ENCODE measurements at regions not wholly inside any gene's neighbourhood (a gene's known extent, or its start where the extent isn't known, plus 50 kb on each side); places are given as distances from the start of the nearest gene placed in this dataset.

DNA sequence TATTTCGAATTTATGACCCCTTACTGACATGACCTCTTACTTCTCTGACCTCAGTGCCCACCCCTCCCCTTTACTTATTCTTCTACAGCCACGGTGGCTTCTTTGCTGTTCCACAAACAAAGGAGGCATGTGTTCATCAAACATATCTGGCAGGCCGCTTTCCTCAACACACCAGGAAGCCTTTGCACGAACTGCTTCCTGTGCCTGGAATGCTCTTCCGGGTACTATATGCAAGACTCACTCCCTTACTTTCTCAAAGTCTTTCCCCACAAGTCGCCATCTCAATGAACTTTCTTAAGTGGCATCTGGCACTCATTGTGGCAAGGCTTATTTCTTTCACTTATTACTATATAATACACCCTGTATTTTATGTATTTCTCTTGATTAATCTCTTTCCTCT lies 351.5 kb upstream of the DDX53 start:
- TF ChIP-seq, protein P1, sequence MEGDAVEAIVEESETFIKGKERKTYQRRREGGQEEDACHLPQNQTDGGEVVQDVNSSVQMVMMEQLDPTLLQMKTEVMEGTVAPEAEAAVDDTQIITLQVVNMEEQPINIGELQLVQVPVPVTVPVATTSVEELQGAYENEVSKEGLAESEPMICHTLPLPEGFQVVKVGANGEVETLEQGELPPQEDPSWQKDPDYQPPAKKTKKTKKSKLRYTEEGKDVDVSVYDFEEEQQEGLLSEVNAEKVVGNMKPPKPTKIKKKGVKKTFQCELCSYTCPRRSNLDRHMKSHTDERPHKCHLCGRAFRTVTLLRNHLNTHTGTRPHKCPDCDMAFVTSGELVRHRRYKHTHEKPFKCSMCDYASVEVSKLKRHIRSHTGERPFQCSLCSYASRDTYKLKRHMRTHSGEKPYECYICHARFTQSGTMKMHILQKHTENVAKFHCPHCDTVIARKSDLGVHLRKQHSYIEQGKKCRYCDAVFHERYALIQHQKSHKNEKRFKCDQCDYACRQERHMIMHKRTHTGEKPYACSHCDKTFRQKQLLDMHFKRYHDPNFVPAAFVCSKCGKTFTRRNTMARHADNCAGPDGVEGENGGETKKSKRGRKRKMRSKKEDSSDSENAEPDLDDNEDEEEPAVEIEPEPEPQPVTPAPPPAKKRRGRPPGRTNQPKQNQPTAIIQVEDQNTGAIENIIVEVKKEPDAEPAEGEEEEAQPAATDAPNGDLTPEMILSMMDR (conservative IDR thresholded peaks at IDR 0.05), result no peak
- Histone ChIP-seq H3K4me3 (ENCODE audit: low read length) (no peak overlapping the region), H3K9me3 (ENCODE audit: control insufficient read depth, low read length) (no peaks in the 10 kb centered on the region), H3K27ac (ENCODE audit: low read depth, low read length) (no peak overlapping the region), H3K4me1 (ENCODE audit: control insufficient read depth, insufficient read depth, low read length) (no peaks in the 10 kb centered on the region), H3K36me3 (ENCODE audit: control insufficient read depth, insufficient read depth, low read length) (no peaks in the 10 kb centered on the region), H3K27me3 (ENCODE audit: control insufficient read depth, insufficient read depth, low read length, poor library complexity, severe bottlenecking) (no peaks in the 10 kb centered on the region), H3K9ac (ENCODE audit: extremely low read depth, low read length, poor library complexity, severe bottlenecking) (no peak overlapping the region)
- H3K9me3 Mint-ChIP-seq, result no peaks in the 10 kb centered on the region
- H3K27me3 Mint-ChIP-seq (ENCODE audit: insufficient read depth), result peaks cover 2% of the 10 kb centered on the region
- 80 to 92% methylated on average over 3 to 6 of the region's 6 CpGs for WGBS, 2 experiments (ENCODE audit: insufficient coverage in 1 of 2, insufficient read length in 1 of 2)
- peaks cover 8% of the 10 kb centered on the region for H3K4me1 Mint-ChIP-seq
- H3K4me3 Mint-ChIP-seq, result no peak overlapping the region
- no peaks in the 10 kb centered on the region for H3K36me3 Mint-ChIP-seq (ENCODE audit: low read depth)
- no peak for DNase-seq
- no peak overlapping the region for H3K27ac Mint-ChIP-seq

GRCh38 chrX:22650691-22651090 lies 349.1 kb upstream of the DDX53 start:
- Mint-ChIP-seq H3K4me3 (no peak overlapping the region), H3K27ac (no peak overlapping the region), H3K27me3 (ENCODE audit: insufficient read depth) (peaks cover 2% of the 10 kb centered on the region), H3K36me3 (ENCODE audit: low read depth) (no peaks in the 10 kb centered on the region), H3K9me3 (no peaks in the 10 kb centered on the region), H3K4me1 (peaks cover 16% of the 10 kb centered on the region)
- Histone ChIP-seq H3K27me3 (ENCODE audit: control insufficient read depth, insufficient read depth, low read length, poor library complexity, severe bottlenecking) (no peaks in the 10 kb centered on the region), H3K9ac (ENCODE audit: extremely low read depth, low read length, poor library complexity, severe bottlenecking) (no peak overlapping the region), H3K4me3 (ENCODE audit: low read length) (no peak overlapping the region), H3K9me3 (ENCODE audit: control insufficient read depth, low read length) (no peaks in the 10 kb centered on the region), H3K4me1 (ENCODE audit: control insufficient read depth, insufficient read depth, low read length) (no peaks in the 10 kb centered on the region), H3K27ac (ENCODE audit: low read depth, low read length) (no peak overlapping the region), H3K36me3 (ENCODE audit: control insufficient read depth, insufficient read depth, low read length) (no peaks in the 10 kb centered on the region)
- 97 to 100% methylated on average over 2 to 3 of the region's 5 CpGs for WGBS, 2 experiments (ENCODE audit: insufficient coverage in 1 of 2, insufficient read length in 1 of 2)
- TF ChIP-seq, protein P1 (conservative IDR thresholded peaks at IDR 0.05), result no peak
- DNase-seq, result no peak

- H3K4me3 Mint-ChIP-seq, result no peak overlapping the region
- no peak overlapping the region for H3K27ac ChIP-seq (ENCODE audit: low read depth, low read length)
- TF ChIP-seq, protein P1 (conservative IDR thresholded peaks at IDR 0.05), result no peak
- H3K9ac ChIP-seq (ENCODE audit: extremely low read depth, low read length, poor library complexity, severe bottlenecking), result no peak overlapping the region
- H3K27me3 ChIP-seq (ENCODE audit: control insufficient read depth, insufficient read depth, low read length, poor library complexity, severe bottlenecking), result no peaks in the 10 kb centered on the region
- peak overlapping the region; percentile 36 for H3K27ac Mint-ChIP-seq
- peaks cover 16% of the 10 kb centered on the region for H3K4me1 Mint-ChIP-seq
- H3K36me3 Mint-ChIP-seq (ENCODE audit: low read depth), result no peaks in the 10 kb centered on the region
- peaks cover 9% of the 10 kb centered on the region for H3K9me3 ChIP-seq (ENCODE audit: control insufficient read depth, low read length)
- peaks cover 2% of the 10 kb centered on the region for H3K27me3 Mint-ChIP-seq (ENCODE audit: insufficient read depth)
- H3K4me3 ChIP-seq (ENCODE audit: low read length), result no peak overlapping the region
- peaks cover 1% of the 10 kb centered on the region for H3K9me3 Mint-ChIP-seq
- peak; percentile 67 for DNase-seq
- H3K36me3 ChIP-seq (ENCODE audit: control insufficient read depth, insufficient read depth, low read length), result no peaks in the 10 kb centered on the region
- WGBS, 2 experiments (ENCODE audit: insufficient coverage in 1 of 2, insufficient read length in 1 of 2), result 45% methylated on average over 2 to 6 of the region's 6 CpGs
- H3K4me1 ChIP-seq (ENCODE audit: control insufficient read depth, insufficient read depth, low read length), result no peaks in the 10 kb centered on the region
Measured at GRCh38 chrX:22652596-22652995, 347.2 kb upstream of the DDX53 start.
